ENCODE measurements at regions not wholly inside any gene's neighbourhood (a gene's known extent, or its start where the extent isn't known, plus 50 kb on each side); places are given as distances from the start of the nearest gene placed in this dataset.

DNA sequence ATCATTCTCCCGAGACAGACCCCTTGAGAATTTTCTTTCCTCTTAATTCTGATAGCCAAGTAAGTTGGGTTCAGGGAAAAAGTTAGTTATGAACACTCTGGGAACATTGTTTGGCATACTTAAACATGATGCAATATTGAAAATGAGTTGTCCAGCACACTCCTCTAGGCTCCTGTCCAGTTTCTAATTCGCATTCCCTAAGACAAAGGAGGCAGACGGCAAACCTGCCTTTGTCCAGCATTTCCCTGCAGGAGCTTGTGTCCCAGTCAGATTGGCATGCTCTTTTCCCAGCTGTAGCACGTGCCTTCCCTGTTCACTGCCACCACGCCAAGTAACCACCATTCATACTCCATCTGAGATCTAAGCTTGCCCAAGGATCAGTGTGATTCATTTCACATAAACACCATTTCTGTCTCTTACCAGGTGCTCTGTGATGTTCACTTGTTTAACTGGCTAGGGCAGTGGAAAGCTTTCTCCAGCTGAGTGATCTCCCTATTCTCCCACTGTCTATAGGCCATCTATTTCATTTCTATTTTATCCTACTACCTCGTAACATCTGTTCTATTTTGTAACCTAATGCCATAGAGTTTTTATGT, 150.0 kb upstream of the EPB41L3 start:
- peaks cover 0 to 19% (median 0%) of the 10 kb centered on the region in 4 donors for H3K9me3 ChIP-seq
- TF ChIP-seq POLR2A (IDR thresholded peaks at IDR 0.05): no peak
- TF ChIP-seq EP300 (IDR thresholded peaks at IDR 0.05): peak in 1 of 2 donors; percentile 29
- no peaks in the 10 kb centered on the region for H3K36me3 ChIP-seq
- H3K4me3 ChIP-seq: no peak overlapping the region
- no peaks in the 10 kb centered on the region for H3K27me3 ChIP-seq
- no peak for DNase-seq (ENCODE audit: low spot score in 2 of 2)
- 60 to 62% methylated on average over 6 of the region's 6 CpGs for WGBS, 2 donors
- no peak overlapping the region for H3K27ac ChIP-seq
- no peaks in the 10 kb centered on the region for H3K4me1 ChIP-seq

GRCh38 chr18:5678779-5679406, 135.1 kb upstream of the EPB41L3 start:
- Histone ChIP-seq H3K36me3 (no peaks in the 10 kb centered on the region), H3K4me1 (no peaks in the 10 kb centered on the region), H3K4me3 (no peak overlapping the region), H3K9me3 (no peaks in the 10 kb centered on the region), H3K27me3 (no peaks in the 10 kb centered on the region), H3K27ac (no peak overlapping the region)
- DNase-seq (ENCODE audit: low spot score in 2 of 2): no peak
- TF ChIP-seq EP300 (IDR thresholded peaks at IDR 0.05) (no peak), POLR2A (IDR thresholded peaks at IDR 0.05) (no peak)
- TF ChIP-seq, protein P1, sequence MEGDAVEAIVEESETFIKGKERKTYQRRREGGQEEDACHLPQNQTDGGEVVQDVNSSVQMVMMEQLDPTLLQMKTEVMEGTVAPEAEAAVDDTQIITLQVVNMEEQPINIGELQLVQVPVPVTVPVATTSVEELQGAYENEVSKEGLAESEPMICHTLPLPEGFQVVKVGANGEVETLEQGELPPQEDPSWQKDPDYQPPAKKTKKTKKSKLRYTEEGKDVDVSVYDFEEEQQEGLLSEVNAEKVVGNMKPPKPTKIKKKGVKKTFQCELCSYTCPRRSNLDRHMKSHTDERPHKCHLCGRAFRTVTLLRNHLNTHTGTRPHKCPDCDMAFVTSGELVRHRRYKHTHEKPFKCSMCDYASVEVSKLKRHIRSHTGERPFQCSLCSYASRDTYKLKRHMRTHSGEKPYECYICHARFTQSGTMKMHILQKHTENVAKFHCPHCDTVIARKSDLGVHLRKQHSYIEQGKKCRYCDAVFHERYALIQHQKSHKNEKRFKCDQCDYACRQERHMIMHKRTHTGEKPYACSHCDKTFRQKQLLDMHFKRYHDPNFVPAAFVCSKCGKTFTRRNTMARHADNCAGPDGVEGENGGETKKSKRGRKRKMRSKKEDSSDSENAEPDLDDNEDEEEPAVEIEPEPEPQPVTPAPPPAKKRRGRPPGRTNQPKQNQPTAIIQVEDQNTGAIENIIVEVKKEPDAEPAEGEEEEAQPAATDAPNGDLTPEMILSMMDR (IDR thresholded peaks at IDR 0.05): no peak
- WGBS, 2 donors: 33 to 52% methylated on average over 3 of the region's 3 CpGs

GRCh38 chr18:5678278-5678677, 134.5 kb upstream of the EPB41L3 start:
- Histone ChIP-seq H3K36me3 (no peaks in the 10 kb centered on the region), H3K27me3 (no peaks in the 10 kb centered on the region), H3K4me1 (no peaks in the 10 kb centered on the region), H3K4me3 (no peak overlapping the region), H3K27ac (no peak overlapping the region), H3K9me3 (no peaks in the 10 kb centered on the region)
- WGBS, 2 donors: 62 to 74% methylated on average over 3 of the region's 3 CpGs
- TF ChIP-seq, protein P1 (IDR thresholded peaks at IDR 0.05): no peak
- TF ChIP-seq POLR2A (IDR thresholded peaks at IDR 0.05) (no peak), EP300 (IDR thresholded peaks at IDR 0.05) (no peak)
- no peak for DNase-seq (ENCODE audit: low spot score in 2 of 2)

DNA sequence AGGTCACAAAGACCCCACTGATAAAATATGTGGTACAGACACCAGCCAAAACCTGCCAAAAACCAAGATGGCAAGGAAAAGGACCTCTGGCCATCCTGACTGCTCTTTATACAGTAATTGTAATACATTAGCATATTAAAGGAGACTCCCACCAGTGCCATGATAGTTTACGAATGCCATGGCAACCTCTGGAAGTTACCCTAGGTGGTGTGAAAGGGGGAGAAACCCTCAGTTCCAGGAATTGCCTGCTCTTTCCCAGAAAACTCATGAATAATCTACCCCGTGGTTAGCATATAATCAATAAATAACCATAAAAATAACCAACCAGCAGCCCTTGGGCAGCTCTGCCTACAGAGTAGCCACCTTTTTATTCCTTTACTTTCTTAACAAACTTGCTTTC, 129.8 kb upstream of the EPB41L3 start:
- Histone ChIP-seq H3K4me3 (no peak overlapping the region), H3K9me3 (no peaks in the 10 kb centered on the region), H3K4me1 (no peaks in the 10 kb centered on the region), H3K27ac (no peak overlapping the region), H3K36me3 (no peaks in the 10 kb centered on the region), H3K27me3 (no peaks in the 10 kb centered on the region)
- whole genome bisulfite sequencing, 2 donors: 77 to 83% methylated on average over 2 of the region's 2 CpGs
- TF ChIP-seq POLR2A (IDR thresholded peaks at IDR 0.05): no peak
- TF ChIP-seq EP300 (IDR thresholded peaks at IDR 0.05): no peak
- TF ChIP-seq, protein P1 (IDR thresholded peaks at IDR 0.05): no peak
- DNase-seq (ENCODE audit: low spot score in 2 of 2): no peak

GRCh38 chr18:5669585-5669984, 125.8 kb upstream of the EPB41L3 start:
- TF ChIP-seq POLR2A (IDR thresholded peaks at IDR 0.05) (no peak), EP300 (IDR thresholded peaks at IDR 0.05) (no peak)
- no peak overlapping the region for H3K27ac ChIP-seq
- H3K4me1 ChIP-seq: no peaks in the 10 kb centered on the region
- no peak for DNase-seq (ENCODE audit: low spot score in 2 of 2)
- H3K27me3 ChIP-seq: no peaks in the 10 kb centered on the region
- peaks cover 0 to 5% (median 0%) of the 10 kb centered on the region in 4 donors for H3K9me3 ChIP-seq
- no peaks in the 10 kb centered on the region for H3K36me3 ChIP-seq
- WGBS, 2 donors: 85 to 90% methylated on average over 2 of the region's 2 CpGs
- H3K4me3 ChIP-seq: no peak overlapping the region

GRCh38 chr18:5668087-5668715, 124.4 kb upstream of the EPB41L3 start:
- 59 to 71% methylated on average over 2 of the region's 2 CpGs for WGBS, 2 donors
- Histone ChIP-seq H3K9me3 (peaks cover 0 to 5% (median 0%) of the 10 kb centered on the region in 4 donors), H3K36me3 (no peaks in the 10 kb centered on the region), H3K27me3 (no peaks in the 10 kb centered on the region), H3K4me3 (no peak overlapping the region), H3K27ac (no peak overlapping the region), H3K4me1 (no peaks in the 10 kb centered on the region)
- no peak for TF ChIP-seq POLR2A (IDR thresholded peaks at IDR 0.05)
- TF ChIP-seq, protein P1 (IDR thresholded peaks at IDR 0.05): no peak
- no peak for DNase-seq (ENCODE audit: low spot score in 2 of 2)

All from tibial nerve (tissue), 4 donors.